ENCODE measurements at regions not wholly inside any gene's neighbourhood (a gene's known extent, or its start where the extent isn't known, plus 50 kb on each side); places are given as distances from the start of the nearest gene placed in this dataset.
"Not testable (repeated sequence)": the region's sequence is repeated elsewhere in the genome, so short reads cannot be mapped to it uniquely, and the experiment has no call there.

DNA sequence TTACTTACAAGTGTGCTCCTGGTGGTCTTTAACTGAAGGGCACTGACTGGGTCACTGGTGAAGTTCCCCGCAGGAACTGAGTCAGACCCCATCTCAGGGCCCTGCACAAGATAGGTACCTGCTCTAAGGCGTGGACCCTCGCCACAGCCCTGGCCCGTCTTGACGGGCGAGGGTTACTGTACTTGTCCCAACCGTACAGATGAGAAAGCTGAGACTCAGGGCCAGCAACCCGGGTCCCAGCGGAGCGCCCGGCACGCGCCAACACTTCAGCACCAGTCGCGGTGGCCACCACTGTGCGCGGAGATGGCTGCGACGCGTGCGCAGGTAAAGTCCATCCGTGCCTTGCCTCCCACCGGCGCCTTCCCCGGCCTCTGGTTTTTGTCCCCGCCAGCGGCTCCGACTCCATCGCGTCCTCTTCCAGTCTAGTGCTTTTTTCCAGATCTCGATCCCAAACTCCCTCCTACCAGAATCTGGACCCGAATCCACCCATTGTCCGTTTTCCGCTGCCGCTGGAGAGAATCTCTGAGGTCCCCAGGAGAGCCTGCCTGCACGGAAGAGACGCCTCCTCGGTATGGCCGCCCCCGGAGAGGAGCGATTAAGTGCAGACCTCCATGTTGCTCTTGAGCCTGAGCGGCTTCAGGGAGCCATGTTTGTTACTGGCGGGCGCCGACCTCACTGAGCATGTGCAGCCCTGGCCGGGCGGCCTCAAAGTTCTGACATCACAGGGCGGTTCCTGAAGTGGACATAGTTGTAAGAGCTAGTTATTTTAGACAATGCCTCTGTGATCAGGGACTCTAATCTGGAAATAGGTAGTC is 1707.8 kb downstream of the SPATA31A7 start:
- H3K79me1 ChIP-seq (ENCODE audit: low read depth, low read length); H3K4ac ChIP-seq (replicated peaks; ENCODE audit: insufficient read length, low read depth, low read length); H3K18ac ChIP-seq (ENCODE audit: extremely low read depth, low read length); H2BK12ac ChIP-seq (ENCODE audit: low read depth, low read length); H2AK5ac ChIP-seq (ENCODE audit: low read depth, low read length); H3K27ac ChIP-seq (ENCODE audit: low read depth, low read length); H2AFZ ChIP-seq (ENCODE audit: low read length); H2BK20ac ChIP-seq (ENCODE audit: low read length); CTCF ChIA-PET (ENCODE audit: partially characterized antibody); H2BK120ac ChIP-seq (replicated peaks; ENCODE audit: low read depth, low read length); H4K8ac ChIP-seq (ENCODE audit: extremely low read depth, insufficient read depth, low read length); H3K23ac ChIP-seq (ENCODE audit: insufficient read length); H2BK5ac ChIP-seq (ENCODE audit: low read depth, low read length); POLR2A ChIA-PET (ENCODE audit: partially characterized antibody); H4K20me1 ChIP-seq (replicated peaks in 1 of 2; ENCODE audit: control insufficient read depth in 1 of 2, insufficient read depth in 2 of 2, low read length in 2 of 2); H3K4me1 ChIP-seq (replicated peaks in 1 of 4; ENCODE audit: control insufficient read depth in 3 of 4, insufficient read depth in 4 of 4, low read length in 3 of 4); H4K91ac ChIP-seq (replicated peaks; ENCODE audit: insufficient read length, low read length); H3K27me3 ChIP-seq (replicated peaks in 1 of 4; ENCODE audit: control insufficient read depth in 3 of 4, extremely low read depth in 1 of 4, insufficient read depth in 3 of 4, low read length in 3 of 4); H3K14ac ChIP-seq (ENCODE audit: insufficient read length); H3K9me3 ChIP-seq (ENCODE audit: insufficient read depth in 2 of 2, low read depth in 1 of 2, low read length in 1 of 2); H3K23me2 ChIP-seq (ENCODE audit: low read depth, low read length); H2BK15ac ChIP-seq (ENCODE audit: low read length); H3K56ac ChIP-seq (replicated peaks; ENCODE audit: insufficient read length, low read depth, low read length); H3K36me3 ChIP-seq (ENCODE audit: control insufficient read depth in 2 of 4, insufficient read depth in 4 of 4, low read length in 3 of 4); FAIRE-seq; H3K79me2 ChIP-seq (ENCODE audit: control insufficient read depth in 1 of 2, insufficient read depth in 2 of 2, low read length in 2 of 2): not testable (repeated sequence)
- TF ChIP-seq CREB1 (IDR thresholded peaks at IDR 0.05) = 0 out of 2 replicates have a peak, but pooled peaks have one; percentile 4
- TF ChIP-seq TAF1 (IDR thresholded peaks at IDR 0.05; ENCODE audit: low read depth, low read length) = peak; percentile 46; the same call in 1 of the 2 replicates
- TF ChIP-seq YY1 (IDR thresholded peaks at IDR 0.05; ENCODE audit: low read depth, low read length) = peak; percentile 88
- Histone ChIP-seq H3K4me2 (ENCODE audit: insufficient read depth in 1 of 2, low read depth in 2 of 2, low read length in 2 of 2) (peak overlapping the region in 1 of 2 experiments; percentile 54; a peak in 2 of 4 replicates), H3K9ac (replicated peaks in 1 of 4; ENCODE audit: extremely low read depth in 1 of 4, low read depth in 3 of 4, low read length in 3 of 4) (peak overlapping the region in 3 of 4 experiments; percentile 20 to 59 (median 56); a peak in 5 of 7 replicates), H3K4me3 (ENCODE audit: extremely low read depth in 1 of 4, insufficient read depth in 2 of 4, low read depth in 3 of 4, low read length in 4 of 4) (peak overlapping the region; percentile 32 to 54 (median 40); a peak in 7 of 8 replicates), H4K5ac (ENCODE audit: insufficient read length, low read depth, low read length) (peak overlapping the region; percentile 72)
- WGBS, 2 experiments (ENCODE audit: extremely low coverage in 1 of 2, insufficient coverage in 1 of 2, insufficient read length in 1 of 2, insufficient replicate concordance in 2 of 2, low coverage in 1 of 2, low lambda C conversion rate in 2 of 2, missing lambda C conversion rate in 1 of 2) = 19% methylated on average over 39 of the region's 48 CpGs; no CpG with 5 or more reads in 1 of the 2 experiments
- DNase-seq (ENCODE audit: low read depth in 1 of 2, low spot score in 2 of 2) = peak in 1 of 2 experiments; percentile 60
